Ascending aorta (tissue), 2 donors: ENCODE measurements at regions not wholly inside any gene's neighbourhood (a gene's known extent, or its start where the extent isn't known, plus 50 kb on each side); places are given as distances from the start of the nearest gene placed in this dataset.

Experiments used
- DNase-seq, 2 donors: peaks; one replicate each; pipeline ENCODE4 v3.0.0-alpha.2; 2019; ENCODE audit warnings: low spot score in 2 of 2
- H3K27ac ChIP-seq, 2 donors: fragments of 200-600 bp; sonication (generic); one replicate each; pipeline ENCODE4 v1.5.1; 2016 to 2017; ENCODE audit warnings: mild to moderate bottlenecking in 1 of 2
- H3K27me3 ChIP-seq: fragments of 200-600 bp; sonication (generic); one replicate; pipeline ENCODE4 v1.5.1; 2017
- H3K36me3 ChIP-seq, 2 donors: fragments of 200-600 bp; sonication (generic); one replicate each; pipeline ENCODE4 v1.5.1; 2016
- H3K4me1 ChIP-seq, 2 donors: fragments of 200-600 bp; sonication (generic); one replicate each; pipeline ENCODE4 v1.5.1; 2016 to 2017; ENCODE audit warnings: mild to moderate bottlenecking in 1 of 2
- H3K4me3 ChIP-seq, 2 donors: fragments of 200-600 bp; sonication (generic); one replicate each; pipeline ENCODE4 v1.5.1; 2016 to 2017; ENCODE audit warnings: mild to moderate bottlenecking in 1 of 2
- H3K9me3 ChIP-seq, 2 donors: fragments of 200-600 bp; sonication (generic); one replicate each; pipeline ENCODE4 v1.5.1; 2016
- CTCF ChIP-seq, 3 experiments: fragments of 200-600 bp in 2 of 3; fragments of 450-650 bp in 1 of 3; sonication (generic) in 2 of 3; IDR thresholded peaks; one replicate each; pipeline ENCODE4 v1.5.1; 2016 to 2019; ENCODE audit warnings: antibody characterized with exemption in 3 of 3, mild to moderate bottlenecking in 1 of 3, moderate library complexity in 1 of 3
- intact Hi-C: fragments of 100-400 bp; cut with DNase I; formaldehyde crosslinking; loops from one replicate; pipeline ENCODE4 v1.15.1; 2023

- Histone ChIP-seq H3K9me3 (no peaks in the 10 kb centered on the region), H3K4me3 (no peak overlapping the region), H3K27ac (no peak overlapping the region), H3K4me1 (no peaks in the 10 kb centered on the region), H3K36me3 (no peaks in the 10 kb centered on the region), H3K27me3 (no peaks in the 10 kb centered on the region)
- intact Hi-C loops: no loop called here
- TF ChIP-seq CTCF (IDR thresholded peaks at IDR 0.05): no peak
- no peak for DNase-seq
These were observed 356.7 kb downstream of the PCDH17 start for GRCh38 chr13:57988276-57988675.

- no peak overlapping the region for H3K27ac ChIP-seq
- H3K9me3 ChIP-seq: no peaks in the 10 kb centered on the region
- no peak overlapping the region for H3K4me3 ChIP-seq
- intact Hi-C loops: no loop called here
- H3K27me3 ChIP-seq: no peaks in the 10 kb centered on the region
- TF ChIP-seq CTCF (IDR thresholded peaks at IDR 0.05): no peak
- H3K4me1 ChIP-seq: no peaks in the 10 kb centered on the region
- no peaks in the 10 kb centered on the region for H3K36me3 ChIP-seq
- DNase-seq: no peak
These were observed 359.5 kb downstream of the PCDH17 start for GRCh38 chr13:57991041-57991440.

DNA sequence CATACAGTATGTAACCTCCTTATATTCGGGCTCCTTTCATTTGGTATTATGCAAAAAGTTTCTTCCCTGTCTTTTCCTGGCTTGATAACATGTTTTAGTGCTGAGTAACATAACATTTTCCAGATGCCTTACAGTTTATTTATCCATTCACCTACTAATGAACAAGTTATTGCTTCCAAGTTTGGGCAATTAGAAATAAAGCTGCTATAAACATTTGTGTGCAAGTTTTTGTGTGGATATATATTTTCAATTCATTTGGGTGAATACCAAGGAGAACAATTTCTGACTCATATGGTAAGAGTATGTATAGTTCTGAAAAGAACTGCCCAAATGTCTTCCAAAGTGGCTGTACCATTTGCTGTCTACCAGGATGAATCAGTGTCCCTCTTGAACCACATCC lies 360.9 kb downstream of the PCDH17 start:
- intact Hi-C loops: no loop called here
- no peaks in the 10 kb centered on the region for H3K4me1 ChIP-seq
- no peak for DNase-seq
- no peak overlapping the region for H3K4me3 ChIP-seq
- H3K36me3 ChIP-seq: no peaks in the 10 kb centered on the region
- H3K27me3 ChIP-seq: no peaks in the 10 kb centered on the region
- H3K9me3 ChIP-seq: no peaks in the 10 kb centered on the region
- TF ChIP-seq CTCF (IDR thresholded peaks at IDR 0.05): no peak
- H3K27ac ChIP-seq: no peak overlapping the region

DNA sequence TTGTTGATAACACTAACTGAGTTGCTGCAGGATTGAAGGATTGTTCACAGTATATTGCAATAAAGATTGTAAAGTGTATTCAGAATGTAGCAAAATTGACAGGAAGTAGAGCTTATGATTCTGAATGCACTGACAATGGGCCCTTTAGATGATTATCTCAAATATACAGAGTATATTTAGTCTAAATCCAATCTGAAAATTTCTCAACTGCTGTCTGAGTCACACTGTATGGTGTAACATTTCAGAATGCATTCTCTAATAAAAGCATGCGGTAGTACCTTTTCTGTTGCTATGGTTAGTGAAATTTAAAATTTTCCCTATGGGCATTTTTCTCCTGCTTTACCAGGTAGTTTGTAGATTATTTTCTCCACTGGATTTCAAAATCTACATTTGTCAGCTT lies 365.2 kb downstream of the PCDH17 start:
- TF ChIP-seq CTCF (IDR thresholded peaks at IDR 0.05): no peak
- intact Hi-C loops: no loop called here
- no peaks in the 10 kb centered on the region for H3K4me1 ChIP-seq
- no peak overlapping the region for H3K4me3 ChIP-seq
- no peaks in the 10 kb centered on the region for H3K36me3 ChIP-seq
- H3K27me3 ChIP-seq: no peaks in the 10 kb centered on the region
- no peaks in the 10 kb centered on the region for H3K9me3 ChIP-seq
- no peak overlapping the region for H3K27ac ChIP-seq
- DNase-seq: no peak

DNA sequence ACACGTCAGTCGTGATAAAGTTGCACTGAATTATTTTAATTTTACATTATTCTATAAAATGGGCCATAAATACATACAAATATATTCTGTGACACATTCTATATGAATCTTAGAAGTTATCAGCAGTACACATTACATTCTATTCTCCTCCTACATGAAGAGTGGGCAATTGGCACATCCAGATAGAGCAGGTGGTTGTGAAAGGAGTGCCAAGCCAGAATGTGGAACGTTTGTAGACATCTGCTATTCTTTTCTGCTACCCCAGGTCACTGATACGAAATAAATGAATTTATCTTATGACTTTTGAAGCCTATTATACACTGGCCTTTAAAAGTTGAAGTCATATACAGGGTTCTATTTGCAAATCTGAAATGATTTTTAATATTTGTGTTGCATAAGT lies 373.2 kb downstream of the PCDH17 start:
- Histone ChIP-seq H3K4me3 (no peak overlapping the region), H3K9me3 (no peaks in the 10 kb centered on the region), H3K4me1 (no peaks in the 10 kb centered on the region), H3K27ac (no peak overlapping the region), H3K36me3 (no peaks in the 10 kb centered on the region), H3K27me3 (no peaks in the 10 kb centered on the region)
- intact Hi-C loops: no loop called here
- no peak for DNase-seq
- TF ChIP-seq CTCF (IDR thresholded peaks at IDR 0.05): no peak

- intact Hi-C loops: no loop called here
- no peak for DNase-seq
These were observed 386.5 kb downstream of the PCDH17 start for GRCh38 chr13:58018020-58018419.

More at GRCh38 chr13:58018020-58018419, 386.5 kb downstream of the PCDH17 start:
- H3K4me3 ChIP-seq: no peak overlapping the region
- no peaks in the 10 kb centered on the region for H3K27me3 ChIP-seq
- no peak overlapping the region for H3K27ac ChIP-seq
- no peak for TF ChIP-seq CTCF (IDR thresholded peaks at IDR 0.05)
- no peaks in the 10 kb centered on the region for H3K4me1 ChIP-seq
- no peaks in the 10 kb centered on the region for H3K36me3 ChIP-seq
- no peaks in the 10 kb centered on the region for H3K9me3 ChIP-seq
